Testis (tissue), 2 donors: ENCODE measurements at regions not wholly inside any gene's neighbourhood (a gene's known extent, or its start where the extent isn't known, plus 50 kb on each side); places are given as distances from the start of the nearest gene placed in this dataset.

Source experiments
- POLR2A ChIP-seq: fragments of 450-650 bp; IDR thresholded peaks from one replicate; pipeline ENCODE4 v1.6.1; 2017; ENCODE audit warnings: antibody characterized with exemption, mild to moderate bottlenecking, moderate library complexity
- TF ChIP-seq, protein P1 (sequence below), 3 experiments: fragments of 450-650 bp in 2 of 3; fragments of 200-600 bp in 1 of 3; sonication (generic) in 1 of 3; IDR thresholded peaks; one replicate each; pipeline ENCODE4 v1.5.1; 2016 to 2019; ENCODE audit warnings: antibody characterized with exemption in 3 of 3, mild to moderate bottlenecking in 2 of 3, moderate library complexity in 1 of 3

DNA sequence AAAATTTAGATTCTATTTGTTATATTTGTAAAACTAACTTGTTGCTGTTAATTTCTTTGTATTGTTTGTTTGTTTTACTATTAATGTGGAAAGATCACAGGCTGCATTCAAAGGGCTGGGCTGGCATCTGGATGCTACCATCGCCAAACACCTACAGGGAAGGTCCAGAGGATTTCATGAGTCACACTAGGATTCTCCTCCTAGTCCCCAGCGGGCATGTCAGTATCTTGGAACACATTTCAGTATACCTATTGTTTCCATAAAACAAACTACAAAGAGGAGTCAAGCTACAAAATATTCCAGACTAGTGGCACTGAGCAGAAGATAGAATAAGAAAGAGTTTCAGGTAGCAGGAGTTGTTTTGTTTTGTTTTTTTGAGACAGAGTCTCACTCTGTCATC lies 55.3 kb downstream of the NOG start:
- TF ChIP-seq, protein P1, sequence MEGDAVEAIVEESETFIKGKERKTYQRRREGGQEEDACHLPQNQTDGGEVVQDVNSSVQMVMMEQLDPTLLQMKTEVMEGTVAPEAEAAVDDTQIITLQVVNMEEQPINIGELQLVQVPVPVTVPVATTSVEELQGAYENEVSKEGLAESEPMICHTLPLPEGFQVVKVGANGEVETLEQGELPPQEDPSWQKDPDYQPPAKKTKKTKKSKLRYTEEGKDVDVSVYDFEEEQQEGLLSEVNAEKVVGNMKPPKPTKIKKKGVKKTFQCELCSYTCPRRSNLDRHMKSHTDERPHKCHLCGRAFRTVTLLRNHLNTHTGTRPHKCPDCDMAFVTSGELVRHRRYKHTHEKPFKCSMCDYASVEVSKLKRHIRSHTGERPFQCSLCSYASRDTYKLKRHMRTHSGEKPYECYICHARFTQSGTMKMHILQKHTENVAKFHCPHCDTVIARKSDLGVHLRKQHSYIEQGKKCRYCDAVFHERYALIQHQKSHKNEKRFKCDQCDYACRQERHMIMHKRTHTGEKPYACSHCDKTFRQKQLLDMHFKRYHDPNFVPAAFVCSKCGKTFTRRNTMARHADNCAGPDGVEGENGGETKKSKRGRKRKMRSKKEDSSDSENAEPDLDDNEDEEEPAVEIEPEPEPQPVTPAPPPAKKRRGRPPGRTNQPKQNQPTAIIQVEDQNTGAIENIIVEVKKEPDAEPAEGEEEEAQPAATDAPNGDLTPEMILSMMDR (IDR thresholded peaks at IDR 0.05), result no peak
- no peak for TF ChIP-seq POLR2A
